ENCODE measurements at regions not wholly inside any gene's neighbourhood (a gene's known extent, or its start where the extent isn't known, plus 50 kb on each side); places are given as distances from the start of the nearest gene placed in this dataset.
A peak's percentile ranks its signal among the peaks of the same experiment; 100 is the strongest.

- peak; percentile 93 for DNase-seq
Measured at GRCh38 chr10:3225561-3225960, 53.0 kb upstream of the PITRM1 start.

GRCh38 chr10:3224241-3224640, 51.7 kb upstream of the PITRM1 start:
- DNase-seq, result no peak

GRCh38 chr10:3222626-3223025, 50.0 kb upstream of the PITRM1 start:
- no peak for DNase-seq
